Neuron (in vitro differentiated cells): ENCODE measurements at regions not wholly inside any gene's neighbourhood (a gene's known extent, or its start where the extent isn't known, plus 50 kb on each side); places are given as distances from the start of the nearest gene placed in this dataset.

Experiments used
- H2AFZ ChIP-seq: one replicate; pipeline ENCODE4 v1.6.1; 2013; ENCODE audit warnings: low read depth, mild to moderate bottlenecking, inconsistent platforms, low read length, moderate library complexity
- H3K27me3 ChIP-seq: one replicate; pipeline ENCODE4 v1.6.1; 2013; ENCODE audit warnings: low read length; ENCODE audit not compliant: insufficient read depth
- H3K36me3 ChIP-seq: one replicate; pipeline ENCODE4 v1.6.1; 2013; ENCODE audit warnings: low read length; ENCODE audit not compliant: insufficient read depth
- H3K4me1 ChIP-seq: one replicate; pipeline ENCODE4 v1.6.1; 2013; ENCODE audit warnings: low read length; ENCODE audit not compliant: insufficient read depth
- H3K4me3 ChIP-seq: 2 replicates; pipeline ENCODE4 v1.5.1; 2013; ENCODE audit warnings: mild to moderate bottlenecking, low read length, moderate library complexity
- H3K9me3 ChIP-seq: one replicate; pipeline ENCODE4 v1.6.1; 2013; ENCODE audit warnings: low read length

- Histone ChIP-seq H3K9me3 (no peaks in the 10 kb centered on the region), H3K27me3 (no peaks in the 10 kb centered on the region), H3K36me3 (no peaks in the 10 kb centered on the region), H3K4me1 (no peaks in the 10 kb centered on the region), H3K4me3 (no peak overlapping the region), H2AFZ (no peak overlapping the region)
Measured at GRCh38 chr11:27771516-27771915, 71.3 kb upstream of the BDNF start.

DNA sequence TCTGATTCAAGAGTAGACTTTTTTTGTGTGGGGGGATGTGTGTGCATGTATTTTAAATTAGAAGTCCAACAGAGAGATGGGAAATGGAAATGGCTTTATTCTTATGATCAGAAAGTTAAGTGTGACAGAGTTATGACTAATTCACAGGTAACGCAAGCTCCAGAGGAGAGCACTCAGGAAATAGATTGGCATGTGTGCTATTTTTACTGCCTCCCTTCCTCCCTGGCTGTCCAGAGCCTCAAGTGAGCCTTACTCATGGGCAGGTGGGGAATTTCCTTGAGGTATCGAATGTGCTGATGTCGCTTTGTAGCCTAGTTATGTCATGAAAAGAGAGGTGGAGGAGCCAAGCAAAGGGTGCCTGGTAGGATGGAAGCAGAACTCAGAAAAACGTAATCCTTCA, 70.3 kb upstream of the BDNF start:
- H3K36me3 ChIP-seq: no peaks in the 10 kb centered on the region

DNA sequence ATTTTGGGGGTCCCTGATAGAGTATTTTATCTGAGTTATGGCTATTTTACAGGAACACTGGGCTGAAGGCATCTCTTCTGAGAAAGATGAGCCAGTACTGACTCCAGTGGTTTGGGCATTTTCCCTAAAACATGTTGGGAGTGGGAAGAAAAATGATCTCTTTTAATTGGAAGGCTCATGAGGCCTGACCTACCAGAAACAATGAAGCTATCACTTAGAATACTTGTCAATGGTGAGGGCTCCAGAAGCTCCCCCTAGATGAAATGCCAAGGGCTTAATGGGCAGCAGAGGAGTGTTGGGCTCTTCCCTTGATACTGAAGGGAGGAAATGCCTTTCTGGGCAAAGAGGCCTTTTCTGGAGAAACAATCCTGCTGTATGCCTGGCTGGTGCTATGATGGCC, 63.5 kb upstream of the BDNF start:
- H3K27me3 ChIP-seq: peaks cover 2% of the 10 kb centered on the region
- H3K36me3 ChIP-seq: no peaks in the 10 kb centered on the region
- no peaks in the 10 kb centered on the region for H3K9me3 ChIP-seq
- no peak overlapping the region for H3K4me3 ChIP-seq
- no peaks in the 10 kb centered on the region for H3K4me1 ChIP-seq
- H2AFZ ChIP-seq: no peak overlapping the region

More for the DNA sequence above, 70.3 kb upstream of the BDNF start:
- Histone ChIP-seq H3K9me3 (no peaks in the 10 kb centered on the region), H3K27me3 (no peaks in the 10 kb centered on the region), H3K4me1 (no peaks in the 10 kb centered on the region), H3K4me3 (no peak overlapping the region), H2AFZ (no peak overlapping the region)

GRCh38 chr11:27761356-27761755, 61.1 kb upstream of the BDNF start:
- H3K9me3 ChIP-seq: no peaks in the 10 kb centered on the region
- no peak overlapping the region for H2AFZ ChIP-seq
- H3K4me1 ChIP-seq: no peaks in the 10 kb centered on the region
- H3K4me3 ChIP-seq: no peak overlapping the region
- no peaks in the 10 kb centered on the region for H3K36me3 ChIP-seq
- H3K27me3 ChIP-seq: peaks cover 2% of the 10 kb centered on the region

GRCh38 chr11:27757953-27758352, 57.7 kb upstream of the BDNF start:
- Histone ChIP-seq H3K9me3 (no peaks in the 10 kb centered on the region), H2AFZ (no peak overlapping the region), H3K4me1 (no peaks in the 10 kb centered on the region), H3K27me3 (no peaks in the 10 kb centered on the region), H3K36me3 (no peaks in the 10 kb centered on the region), H3K4me3 (no peak overlapping the region)

DNA sequence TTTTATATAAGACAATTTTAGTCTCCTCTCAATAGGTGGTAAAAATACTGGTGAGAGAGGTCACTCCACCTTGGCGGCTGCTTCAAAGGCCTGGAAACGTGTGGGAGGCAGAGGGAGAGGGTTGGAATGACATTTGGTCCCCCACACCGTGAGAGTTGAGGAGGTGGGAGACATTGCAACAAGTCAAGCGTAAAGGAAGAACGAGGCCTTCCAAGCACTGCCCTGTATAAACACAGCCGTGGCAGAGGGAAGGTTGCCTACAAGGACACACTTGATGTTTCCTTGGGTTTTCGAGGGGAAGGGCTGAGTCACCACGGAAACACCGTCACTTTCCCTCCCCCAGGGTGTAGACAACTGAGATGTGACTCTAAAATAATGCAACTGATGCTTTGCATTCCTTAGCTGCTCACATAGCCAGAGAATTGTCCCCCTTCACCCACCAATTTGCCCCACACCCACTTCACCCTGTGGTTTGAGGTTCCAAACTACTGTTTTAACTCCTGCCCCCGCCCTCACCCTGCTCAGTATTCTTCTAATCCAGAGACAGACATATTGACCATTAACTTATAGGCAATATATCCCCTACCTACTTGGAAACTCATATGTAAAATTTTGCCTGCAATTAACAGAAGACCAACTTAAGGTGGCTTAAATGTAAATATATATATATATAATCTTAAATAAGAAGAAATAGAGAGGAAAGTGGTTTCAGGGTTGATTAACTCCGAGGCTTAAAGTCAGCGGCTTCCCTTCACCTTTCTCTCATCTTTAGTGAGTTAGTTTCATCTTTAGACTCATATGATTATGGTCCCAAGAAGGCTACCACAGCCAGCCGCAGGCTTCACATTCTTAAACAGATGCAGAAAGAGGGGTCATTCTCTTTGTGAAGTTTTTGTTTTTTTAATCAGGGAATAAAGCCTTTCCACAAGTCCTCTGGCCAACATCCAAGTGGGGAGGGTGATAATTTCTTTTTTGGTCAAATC, 54.1 kb upstream of the BDNF start:
- no peaks in the 10 kb centered on the region for H3K27me3 ChIP-seq
- no peaks in the 10 kb centered on the region for H3K4me1 ChIP-seq
- no peaks in the 10 kb centered on the region for H3K36me3 ChIP-seq
- H2AFZ ChIP-seq: no peak overlapping the region
- no peak overlapping the region for H3K4me3 ChIP-seq
- no peaks in the 10 kb centered on the region for H3K9me3 ChIP-seq
